IMR-90 (cell line): ENCODE measurements at regions not wholly inside any gene's neighbourhood (a gene's known extent, or its start where the extent isn't known, plus 50 kb on each side); places are given as distances from the start of the nearest gene placed in this dataset.

ENCODE experiments used
- ATAC-seq: fragments of 200-7000 bp; cut with Tn5 transposase; 2 replicates; pipeline ENCODE4 v1.9.1; 2020; ENCODE audit warnings: low read depth, mild to moderate bottlenecking, moderate library complexity
- BruUV-seq: library from RNA; stranded (reverse); fragments of 400-500 nt; replicated peaks from 2 replicates; lab custom pipeline; 2021; lab: Mats Ljungman, UMichigan
- CTCF ChIA-PET: fragments of 300-600 bp; formaldehyde crosslinking; extraction: SDS; loops from one replicate; lab custom pipeline; 2021; ENCODE audit warnings: antibody characterized with exemption; lab: Yijun Ruan, JAX
- POLR2A ChIA-PET: fragments of 300-600 bp; sonication (Branson Sonifier 250); formaldehyde crosslinking; loops from one replicate; lab custom pipeline; 2022; ENCODE audit warnings: antibody characterized with exemption; ENCODE audit not compliant: unreplicated experiment; lab: Charles Lee
- DNase-seq: peaks from one replicate; pipeline ENCODE4 v3.0.0; 2013
- H2AFZ ChIP-seq: replicated peaks from 2 replicates; pipeline ENCODE3; 2013; ENCODE audit warnings: low read length, mild to moderate bottlenecking; ENCODE audit not compliant: poor library complexity
- H2AK5ac ChIP-seq: 2 replicates; pipeline ENCODE4 v1.6.1; 2013; ENCODE audit warnings: low read depth, low read length, inconsistent platforms
- H2AK9ac ChIP-seq: replicated peaks from 2 replicates; pipeline ENCODE3; 2013; ENCODE audit warnings: mild to moderate bottlenecking, low read depth, low read length, moderate library complexity; ENCODE audit not compliant: poor library complexity
- H2BK120ac ChIP-seq: 2 replicates; pipeline ENCODE4 v1.6.1; 2013; ENCODE audit warnings: low read depth, low read length, inconsistent platforms
- H2BK15ac ChIP-seq: 3 replicates; pipeline ENCODE4 v1.6.1; 2013; ENCODE audit warnings: low read depth, low read length, inconsistent platforms
- H2BK20ac ChIP-seq: 2 replicates; pipeline ENCODE4 v1.6.1; 2013; ENCODE audit warnings: low read depth, mild to moderate bottlenecking, inconsistent platforms, low read length, moderate library complexity
- H2BK5ac ChIP-seq: 2 replicates; pipeline ENCODE4 v1.6.1; 2013; ENCODE audit warnings: mild to moderate bottlenecking, low read depth, low read length, inconsistent platforms; ENCODE audit not compliant: poor library complexity, severe bottlenecking
- H3K14ac ChIP-seq: replicated peaks from 2 replicates; pipeline ENCODE4 v1.6.1; 2013; ENCODE audit warnings: low read depth, low read length, inconsistent platforms
- H3K18ac ChIP-seq: 2 replicates; pipeline ENCODE4 v1.6.1; 2013; ENCODE audit warnings: low read depth, low read length, control low read depth
- H3K23ac ChIP-seq: 2 replicates; pipeline ENCODE4 v1.6.1; 2013; ENCODE audit warnings: low read depth, low read length, inconsistent platforms
- H3K27ac ChIP-seq: 2 replicates; pipeline ENCODE4 v1.5.1; 2013; ENCODE audit warnings: mild to moderate bottlenecking, control low read depth, low read length; ENCODE audit not compliant: insufficient read depth
- H3K27me3 ChIP-seq: 2 replicates; pipeline ENCODE4 v1.6.1; 2013; ENCODE audit warnings: low read length; ENCODE audit not compliant: control insufficient read depth, insufficient read depth
- H3K36me3 ChIP-seq: 2 replicates; pipeline ENCODE4 v1.6.1; 2013; ENCODE audit warnings: low read length, mixed read lengths; ENCODE audit not compliant: control insufficient read depth, insufficient read depth
- H3K4ac ChIP-seq: 2 replicates; pipeline ENCODE4 v1.6.1; 2013; ENCODE audit warnings: low read depth, low read length, inconsistent platforms
- H3K4me1 ChIP-seq: 2 replicates; pipeline ENCODE4 v1.6.1; 2013; ENCODE audit warnings: low read length, mixed read lengths; ENCODE audit not compliant: control insufficient read depth, insufficient read depth
- H3K4me2 ChIP-seq: 2 replicates; pipeline ENCODE4 v1.6.1; 2013; ENCODE audit warnings: low read depth, mild to moderate bottlenecking, control low read depth, low read length, moderate library complexity
- H3K4me3 ChIP-seq: 2 replicates; pipeline ENCODE4 v1.5.1; 2013; ENCODE audit warnings: low read depth, mild to moderate bottlenecking, control low read depth, low read length, moderate library complexity; ENCODE audit not compliant: insufficient read depth
- H3K56ac ChIP-seq: 2 replicates; pipeline ENCODE4 v1.6.1; 2013; ENCODE audit warnings: low read length, inconsistent platforms; ENCODE audit not compliant: insufficient read depth; ENCODE audit errors: extremely low read depth
- H3K79me1 ChIP-seq, 2 experiments: 2 replicates each; pipeline ENCODE4 v1.6.1; 2013; ENCODE audit warnings: low read length in 2 of 2, inconsistent platforms in 1 of 2, low read depth in 1 of 2
- H3K9ac ChIP-seq: 2 replicates; pipeline ENCODE4 v1.6.1; 2013; ENCODE audit warnings: low read depth, low read length, control low read depth
- H3K9me1 ChIP-seq: 2 replicates; pipeline ENCODE4 v1.6.1; 2013; ENCODE audit warnings: low read length, inconsistent platforms; ENCODE audit not compliant: insufficient read depth
- H3K9me3 ChIP-seq: 2 replicates; pipeline ENCODE4 v1.6.1; 2013; ENCODE audit warnings: low read length; ENCODE audit not compliant: control insufficient read depth, insufficient read depth
- H4K20me1 ChIP-seq: 2 replicates; pipeline ENCODE4 v1.6.1; 2013; ENCODE audit warnings: low read length, inconsistent platforms; ENCODE audit not compliant: insufficient read depth
- H4K5ac ChIP-seq: 2 replicates; pipeline ENCODE4 v1.6.1; 2013; ENCODE audit warnings: mild to moderate bottlenecking, low read depth, low read length, control low read depth
- H4K8ac ChIP-seq, 2 experiments: 2 replicates each; pipeline ENCODE4 v1.6.1; 2013; ENCODE audit warnings: low read depth in 2 of 2, low read length in 2 of 2, control low read depth in 1 of 2, inconsistent platforms in 1 of 2
- H4K91ac ChIP-seq: 2 replicates; pipeline ENCODE4 v1.6.1; 2013; ENCODE audit warnings: low read depth, low read length, inconsistent platforms; ENCODE audit not compliant: insufficient read depth
- BHLHE40 ChIP-seq: fragments of 150-350 bp; IDR thresholded peaks from 2 replicates; pipeline ENCODE4 v1.6.1; 2016; ENCODE audit warnings: mild to moderate bottlenecking, low read depth, low read length
- CEBPB ChIP-seq: IDR thresholded peaks from 2 replicates; pipeline ENCODE4 v1.6.1; 2012; ENCODE audit warnings: low read depth, low read length, improper control_type of control experiment
- CHD1 ChIP-seq: IDR thresholded peaks from 2 replicates; pipeline ENCODE4 v1.6.1; 2012; ENCODE audit warnings: low read depth, low read length, improper control_type of control experiment
- ELK1 ChIP-seq: fragments of 150-350 bp; IDR thresholded peaks from 2 replicates; pipeline ENCODE4 v1.6.1; 2016; ENCODE audit warnings: low read depth, mild to moderate bottlenecking, low read length, moderate library complexity, borderline replicate concordance
- FOS ChIP-seq: fragments of 150-350 bp; IDR thresholded peaks from 2 replicates; pipeline ENCODE4 v1.6.1; 2016; ENCODE audit warnings: low read depth, low read length
- MAFK ChIP-seq: IDR thresholded peaks from 2 replicates; pipeline ENCODE4 v1.6.1; 2012; ENCODE audit warnings: low read depth, low read length, improper control_type of control experiment
- MAZ ChIP-seq: IDR thresholded peaks from 2 replicates; pipeline ENCODE4 v1.6.1; 2012; ENCODE audit warnings: low read depth, mild to moderate bottlenecking, low read length, improper control_type of control experiment, moderate library complexity, borderline replicate concordance
- MXI1 ChIP-seq: IDR thresholded peaks from 2 replicates; pipeline ENCODE4 v1.6.1; 2012; ENCODE audit warnings: low read depth, mild to moderate bottlenecking, low read length, moderate library complexity, borderline replicate concordance
- NFE2L2 ChIP-seq: fragments of 150-350 bp; IDR thresholded peaks from 2 replicates; pipeline ENCODE4 v1.6.1; 2016; ENCODE audit warnings: low read depth, mild to moderate bottlenecking, low read length
- POLR2A ChIP-seq: IDR thresholded peaks from 2 replicates; pipeline ENCODE4 v1.6.1; 2012; ENCODE audit warnings: mild to moderate bottlenecking, low read depth, low read length
- RAD21 ChIP-seq: IDR thresholded peaks from 2 replicates; pipeline ENCODE4 v1.6.1; 2012; ENCODE audit warnings: low read length, improper control_type of control experiment
- RCOR1 ChIP-seq: IDR thresholded peaks from 2 replicates; pipeline ENCODE4 v1.6.1; 2012; ENCODE audit warnings: mild to moderate bottlenecking, low read length, improper control_type of control experiment; ENCODE audit not compliant: insufficient replicate concordance
- RFX5 ChIP-seq: IDR thresholded peaks from 2 replicates; pipeline ENCODE4 v1.8.0; 2012; ENCODE audit warnings: low read depth, mild to moderate bottlenecking, low read length, moderate library complexity
- SMC3 ChIP-seq: fragments of 150-350 bp; IDR thresholded peaks from 2 replicates; pipeline ENCODE4 v1.6.1; 2016; ENCODE audit warnings: low read depth, mild to moderate bottlenecking, antibody characterized with exemption, low read length, moderate library complexity
- USF2 ChIP-seq: fragments of 150-350 bp; IDR thresholded peaks from 2 replicates; pipeline ENCODE4 v1.6.1; 2017; ENCODE audit warnings: mild to moderate bottlenecking, antibody characterized with exemption, low read length, low read depth
- WGBS, 2 experiments: methylation state at CpG; one replicate each; pipeline versions ENCODE4 v1.1.5 to v1.1.7; 2013; ENCODE audit warnings: missing lambda C conversion rate in 2 of 2; ENCODE audit not compliant: insufficient read length in 1 of 2; ENCODE audit errors: extremely low coverage in 2 of 2; 5-methylcytosine and 5-hydroxymethylcytosine counted together
- dilution Hi-C: fragments of 300-500 bp; cut with HindIII; formaldehyde crosslinking; loops from one replicate; pipeline ENCODE4 v1.14.3; 2018; ENCODE audit warnings: low sequenced_read_pairs; ENCODE audit not compliant: unreplicated experiment
- in situ Hi-C: fragments of 300-500 bp; cut with MboI; formaldehyde crosslinking; loops from 3 replicates; pipeline ENCODE4 v1.14.3; 2019; ENCODE audit warnings: low sequenced_read_pairs, inconsistent platforms, mixed read lengths
- intact Hi-C: fragments of 100-400 bp; cut with micrococcal nuclease; formaldehyde crosslinking; loops from 2 replicates; pipeline ENCODE4 v1.10.0; 2022

GRCh38 chr7:12968836-12969422 is 281.5 kb downstream of the ARL4A start:
- Histone ChIP-seq H2BK120ac (no peak overlapping the region), H3K9me1 (no peaks in the 10 kb centered on the region), H3K27ac (no peak overlapping the region), H3K36me3 (no peaks in the 10 kb centered on the region), H2BK20ac (no peak overlapping the region), H3K4me1 (no peaks in the 10 kb centered on the region), H2BK15ac (no peak overlapping the region), H3K23ac (no peak overlapping the region), H3K9me3 (no peaks in the 10 kb centered on the region), H3K4me2 (no peak overlapping the region), H2AK5ac (no peak overlapping the region), H3K79me1 (no peaks in the 10 kb centered on the region), H4K20me1 (no peaks in the 10 kb centered on the region), H3K56ac (no peak overlapping the region), H3K27me3 (no peaks in the 10 kb centered on the region), H3K4me3 (no peak overlapping the region), H3K4ac (no peak overlapping the region), H4K8ac (no peak overlapping the region), H3K14ac (no peak overlapping the region), H4K5ac (no peak overlapping the region), H2BK5ac (no peak overlapping the region), H3K18ac (no peak overlapping the region), H2AK9ac (no peak overlapping the region), H3K9ac (no peak overlapping the region), H2AFZ (no peak overlapping the region), H4K91ac (no peak overlapping the region)
- ChIA-PET CTCF (no interaction called here), POLR2A (no interaction called here)
- TF ChIP-seq CEBPB (no peak), MXI1 (no peak), CHD1 (no peak), RCOR1 (no peak), RAD21 (no peak), MAZ (no peak), USF2 (no peak), BHLHE40 (no peak), NFE2L2 (no peak), MAFK (no peak), RFX5 (no peak), ELK1 (no peak), POLR2A (no peak), FOS (no peak), SMC3 (no peak)
- DNase-seq = no peak
- no TSS peak for BruUV-seq
- in situ Hi-C loops = no loop called here
- intact Hi-C loops = no loop called here
- no peak for ATAC-seq
- no CpG with 5 or more reads among the region's 4 CpGs for WGBS, 2 experiments
- dilution Hi-C loops = no loop called here
